Upper lobe of right lung (tissue), 1 donor: ENCODE measurements at regions not wholly inside any gene's neighbourhood (a gene's known extent, or its start where the extent isn't known, plus 50 kb on each side); places are given as distances from the start of the nearest gene placed in this dataset.

ENCODE experiments used
- ATAC-seq: fragments of 200-7000 bp; cut with Tn5 transposase; one replicate; pipeline ENCODE4 v1.9.1; 2020; ENCODE audit warnings: mild to moderate bottlenecking, moderate library complexity
- DNase-seq: peaks from one replicate; pipeline ENCODE4 v3.0.0-alpha.2; 2020
- H3K27ac ChIP-seq: fragments of 200-600 bp; one replicate; pipeline ENCODE4 v1.8.0; 2022
- H3K27me3 ChIP-seq: fragments of 200-600 bp; one replicate; pipeline ENCODE4 v1.8.0; 2022; ENCODE audit warnings: mild to moderate bottlenecking
- H3K36me3 ChIP-seq: fragments of 200-600 bp; one replicate; pipeline ENCODE4 v1.8.0; 2022
- H3K4me1 ChIP-seq: fragments of 200-600 bp; one replicate; pipeline ENCODE4 v1.8.0; 2022
- H3K4me3 ChIP-seq: fragments of 200-600 bp; one replicate; pipeline ENCODE4 v1.8.0; 2022; ENCODE audit warnings: mild to moderate bottlenecking
- H3K9me3 ChIP-seq: fragments of 200-600 bp; one replicate; pipeline ENCODE4 v1.8.0; 2022
- intact Hi-C: fragments of 100-400 bp; cut with DNase I; formaldehyde crosslinking; loops from one replicate; pipeline ENCODE4 v1.11.0; 2022
- TF ChIP-seq, protein P1 (sequence below): fragments of 200-600 bp; IDR thresholded peaks from one replicate; pipeline ENCODE4 v1.8.0; 2022; ENCODE audit warnings: antibody characterized with exemption
- donor health status: DM: no; HTN: yes; CAD: no; lungs with severe emphysema.

DNA sequence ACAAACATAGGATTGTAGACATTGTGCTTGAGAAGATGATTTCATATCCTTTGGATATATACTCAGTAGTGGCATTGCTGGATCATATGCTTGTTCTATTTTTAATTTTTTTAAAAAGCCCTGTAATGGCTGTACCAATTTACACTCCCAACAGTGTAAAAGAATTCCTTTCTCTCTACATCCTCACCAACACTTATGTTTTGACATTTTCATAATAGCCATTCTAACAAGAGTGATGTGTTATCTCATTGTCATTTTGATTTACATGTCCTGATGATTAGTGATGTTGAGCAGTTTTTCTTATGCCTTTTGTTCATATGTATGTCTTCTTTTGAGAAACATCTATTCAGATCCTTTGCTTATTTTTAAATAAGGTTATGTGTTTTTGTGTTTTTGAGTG lies 1039.2 kb upstream of the GOT2 start:
- H3K27me3 ChIP-seq: no peaks in the 10 kb centered on the region
- H3K4me1 ChIP-seq: no peaks in the 10 kb centered on the region
- H3K36me3 ChIP-seq: no peaks in the 10 kb centered on the region
- TF ChIP-seq, protein P1, sequence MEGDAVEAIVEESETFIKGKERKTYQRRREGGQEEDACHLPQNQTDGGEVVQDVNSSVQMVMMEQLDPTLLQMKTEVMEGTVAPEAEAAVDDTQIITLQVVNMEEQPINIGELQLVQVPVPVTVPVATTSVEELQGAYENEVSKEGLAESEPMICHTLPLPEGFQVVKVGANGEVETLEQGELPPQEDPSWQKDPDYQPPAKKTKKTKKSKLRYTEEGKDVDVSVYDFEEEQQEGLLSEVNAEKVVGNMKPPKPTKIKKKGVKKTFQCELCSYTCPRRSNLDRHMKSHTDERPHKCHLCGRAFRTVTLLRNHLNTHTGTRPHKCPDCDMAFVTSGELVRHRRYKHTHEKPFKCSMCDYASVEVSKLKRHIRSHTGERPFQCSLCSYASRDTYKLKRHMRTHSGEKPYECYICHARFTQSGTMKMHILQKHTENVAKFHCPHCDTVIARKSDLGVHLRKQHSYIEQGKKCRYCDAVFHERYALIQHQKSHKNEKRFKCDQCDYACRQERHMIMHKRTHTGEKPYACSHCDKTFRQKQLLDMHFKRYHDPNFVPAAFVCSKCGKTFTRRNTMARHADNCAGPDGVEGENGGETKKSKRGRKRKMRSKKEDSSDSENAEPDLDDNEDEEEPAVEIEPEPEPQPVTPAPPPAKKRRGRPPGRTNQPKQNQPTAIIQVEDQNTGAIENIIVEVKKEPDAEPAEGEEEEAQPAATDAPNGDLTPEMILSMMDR: no peak
- no peak overlapping the region for H3K27ac ChIP-seq
- no peak overlapping the region for H3K4me3 ChIP-seq
- no peak for ATAC-seq
- intact Hi-C loops: no loop called here
- no peaks in the 10 kb centered on the region for H3K9me3 ChIP-seq
- DNase-seq: no peak

DNA sequence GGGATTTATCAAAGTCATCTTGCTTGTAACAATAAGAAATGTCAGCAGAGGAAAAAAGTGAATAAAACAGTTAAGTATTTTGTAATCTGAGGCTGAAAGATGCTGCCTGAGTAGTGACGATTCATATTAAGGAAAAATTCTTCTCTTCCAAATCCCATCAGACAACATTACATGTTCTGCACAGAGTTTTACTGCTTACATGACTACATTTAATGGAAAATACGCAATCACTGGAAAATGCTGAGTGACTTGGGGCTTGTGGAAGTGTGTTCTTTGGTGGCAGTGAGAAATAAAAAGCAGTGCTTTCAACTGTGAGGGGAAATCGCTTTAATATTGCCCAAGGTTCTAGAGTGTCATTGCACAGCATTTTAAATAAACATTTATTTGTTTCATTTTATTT lies 1025.2 kb upstream of the GOT2 start:
- DNase-seq (no peak), ATAC-seq (no peak)
- no peaks in the 10 kb centered on the region for H3K9me3 ChIP-seq
- no peaks in the 10 kb centered on the region for H3K27me3 ChIP-seq
- TF ChIP-seq, protein P1: no peak
- no peak overlapping the region for H3K4me3 ChIP-seq
- H3K4me1 ChIP-seq: no peaks in the 10 kb centered on the region
- intact Hi-C loops: no loop called here
- H3K27ac ChIP-seq: no peak overlapping the region
- no peaks in the 10 kb centered on the region for H3K36me3 ChIP-seq

GRCh38 chr16:59758848-59759247 lies 1024.7 kb upstream of the GOT2 start:
- Histone ChIP-seq H3K4me1 (no peaks in the 10 kb centered on the region), H3K36me3 (no peaks in the 10 kb centered on the region), H3K9me3 (no peaks in the 10 kb centered on the region), H3K4me3 (no peak overlapping the region), H3K27me3 (no peaks in the 10 kb centered on the region), H3K27ac (no peak overlapping the region)
- TF ChIP-seq, protein P1: no peak
- intact Hi-C loops: no loop called here
- DNase-seq (no peak), ATAC-seq (no peak)

- DNase-seq (no peak), ATAC-seq (no peak)
- Histone ChIP-seq H3K4me1 (no peaks in the 10 kb centered on the region), H3K27ac (no peak overlapping the region), H3K9me3 (no peaks in the 10 kb centered on the region), H3K27me3 (no peaks in the 10 kb centered on the region), H3K4me3 (no peak overlapping the region), H3K36me3 (no peaks in the 10 kb centered on the region)
- intact Hi-C loops: no loop called here
- TF ChIP-seq, protein P1: no peak
Measured at GRCh38 chr16:59754854-59755253, 1020.7 kb upstream of the GOT2 start.

DNA sequence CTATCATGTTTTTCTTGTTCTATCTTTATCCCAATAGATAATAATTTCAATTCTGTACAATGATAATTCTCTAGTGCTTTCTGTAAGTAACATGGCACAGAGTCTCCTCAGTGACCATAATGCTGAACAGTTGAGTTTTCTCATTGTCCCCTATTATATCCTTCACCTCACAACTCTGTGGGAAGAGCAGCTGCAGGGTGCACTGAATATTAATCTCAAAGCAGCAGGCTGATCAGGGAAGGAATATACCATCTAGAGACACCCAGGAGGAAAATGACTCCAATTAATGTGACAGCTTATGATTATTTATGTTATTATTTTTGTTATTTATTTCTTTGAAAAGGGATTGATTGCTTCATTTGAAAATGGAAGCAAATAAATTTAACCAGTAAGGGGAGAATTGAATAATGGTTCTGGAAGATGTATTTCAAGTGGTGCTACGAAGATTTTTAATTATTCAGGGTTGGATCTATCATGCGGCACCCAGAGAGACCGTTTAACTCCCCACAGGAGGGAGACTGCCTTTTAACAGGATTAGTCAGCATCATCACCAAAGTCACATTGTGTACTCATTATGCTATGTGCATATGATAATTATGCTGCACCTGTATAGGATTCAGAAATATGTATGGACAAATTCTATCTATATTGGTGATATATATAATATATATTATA lies 1015.7 kb upstream of the GOT2 start:
- no peak for ATAC-seq
- H3K9me3 ChIP-seq: no peaks in the 10 kb centered on the region
- no peak overlapping the region for H3K27ac ChIP-seq
- no peaks in the 10 kb centered on the region for H3K27me3 ChIP-seq
- H3K36me3 ChIP-seq: no peaks in the 10 kb centered on the region
- no peak for DNase-seq
- TF ChIP-seq, protein P1: no peak
- no peaks in the 10 kb centered on the region for H3K4me1 ChIP-seq
- intact Hi-C loops: no loop called here
- H3K4me3 ChIP-seq: no peak overlapping the region

- Histone ChIP-seq H3K27me3 (no peaks in the 10 kb centered on the region), H3K4me3 (no peak overlapping the region), H3K27ac (no peak overlapping the region), H3K36me3 (no peaks in the 10 kb centered on the region), H3K4me1 (no peaks in the 10 kb centered on the region), H3K9me3 (no peaks in the 10 kb centered on the region)
- TF ChIP-seq, protein P1: no peak
- ATAC-seq (no peak), DNase-seq (no peak)
- intact Hi-C loops: no loop called here
Measured at GRCh38 chr16:59748531-59748930, 1014.4 kb upstream of the GOT2 start.
